GM23248 (cell line): ENCODE measurements at regions not wholly inside any gene's neighbourhood (a gene's known extent, or its start where the extent isn't known, plus 50 kb on each side); places are given as distances from the start of the nearest gene placed in this dataset.

ENCODE experiments used
- EZH2 ChIP-seq: fragments of 200-600 bp; sonication (generic); IDR thresholded peaks from 2 replicates; pipeline ENCODE4 v1.6.1; 2018; ENCODE audit warnings: antibody characterized with exemption, mild to moderate bottlenecking; ENCODE audit not compliant: insufficient read depth, poor library complexity, severe bottlenecking
- EZH2phosphoT487 ChIP-seq: fragments of 200-600 bp; sonication (generic); IDR thresholded peaks from 2 replicates; pipeline ENCODE4 v1.6.1; 2018; ENCODE audit warnings: antibody characterized with exemption, moderate library complexity, mild to moderate bottlenecking, low read depth; ENCODE audit not compliant: insufficient read depth

- TF ChIP-seq EZH2phosphoT487, result no peak
- TF ChIP-seq EZH2, result no peak
Measured at GRCh38 chr2:47662552-47662951, 91.8 kb upstream of the KCNK12 start.
